ENCODE measurements at regions not wholly inside any gene's neighbourhood (a gene's known extent, or its start where the extent isn't known, plus 50 kb on each side); places are given as distances from the start of the nearest gene placed in this dataset.
A peak's percentile ranks its signal among the peaks of the same experiment; 100 is the strongest.
"Not testable (repeated sequence)": the region's sequence is repeated elsewhere in the genome, so short reads cannot be mapped to it uniquely, and the experiment has no call there.

- intact Hi-C loops (cut with DNase I): no loop called here
- DNase-seq: no peak
- ATAC-seq: no peak
Measured at GRCh38 chr4:181770971-181771370, 472.2 kb upstream of the TENM3 start.

GRCh38 chr4:181775298-181775697, 467.9 kb upstream of the TENM3 start:
- no peak for DNase-seq
- intact Hi-C loops (cut with DNase I): no loop called here
- ATAC-seq: no peak

- intact Hi-C loops (cut with DNase I): no loop called here
- DNase-seq (no peak), ATAC-seq (no peak)
Measured at GRCh38 chr4:181776264-181777054, 466.7 kb upstream of the TENM3 start.

DNA sequence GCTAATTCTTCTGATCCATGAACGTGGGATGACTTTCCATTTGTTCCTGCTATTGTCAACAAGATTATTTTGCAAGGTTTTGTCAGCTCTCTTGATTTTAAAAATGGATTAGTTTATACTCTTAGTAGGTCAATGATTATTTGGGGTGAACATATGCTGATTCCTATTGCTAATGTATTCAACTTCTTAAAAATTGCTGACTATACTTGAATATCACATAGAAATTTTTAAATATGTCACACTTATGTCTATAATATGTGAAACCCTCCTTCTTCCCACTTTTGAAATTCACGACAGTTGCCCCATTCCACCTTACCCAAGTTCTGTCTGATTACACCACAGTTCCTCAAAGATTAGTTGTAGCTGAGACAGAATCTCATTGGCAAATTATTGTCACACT, 465.7 kb upstream of the TENM3 start:
- no peak for DNase-seq
- no peak for ATAC-seq
- intact Hi-C loops (cut with DNase I): no loop called here

GRCh38 chr4:181784881-181785280, 458.3 kb upstream of the TENM3 start:
- DNase-seq (no peak), ATAC-seq (no peak)
- intact Hi-C loops (cut with DNase I): no loop called here

- DNase-seq (no peak), ATAC-seq (no peak)
- intact Hi-C loops (cut with DNase I): no loop called here
Measured at GRCh38 chr4:181792641-181793040, 450.6 kb upstream of the TENM3 start.

DNA sequence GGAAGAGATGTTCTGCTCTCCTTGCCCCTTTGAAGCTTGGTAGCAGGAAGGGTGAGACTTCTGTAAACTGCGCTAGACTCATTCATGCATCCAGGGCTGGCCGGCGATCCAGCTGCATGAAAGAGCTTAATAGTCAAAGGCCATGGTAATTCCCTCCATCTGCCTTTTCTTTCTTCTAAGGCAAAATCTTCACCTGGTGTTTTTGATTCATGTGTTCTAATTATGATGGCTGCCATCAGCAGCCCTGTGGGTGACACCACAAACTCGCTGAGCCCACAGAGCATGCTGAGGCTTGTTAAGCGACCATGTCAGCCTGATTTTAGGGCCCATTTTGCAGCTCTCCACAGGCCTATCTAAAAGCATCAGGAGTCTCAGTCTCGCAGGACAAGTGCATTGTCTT, 450.1 kb upstream of the TENM3 start:
- no peak for DNase-seq
- intact Hi-C loops (cut with DNase I): no loop called here
- ATAC-seq: no peak

DNA sequence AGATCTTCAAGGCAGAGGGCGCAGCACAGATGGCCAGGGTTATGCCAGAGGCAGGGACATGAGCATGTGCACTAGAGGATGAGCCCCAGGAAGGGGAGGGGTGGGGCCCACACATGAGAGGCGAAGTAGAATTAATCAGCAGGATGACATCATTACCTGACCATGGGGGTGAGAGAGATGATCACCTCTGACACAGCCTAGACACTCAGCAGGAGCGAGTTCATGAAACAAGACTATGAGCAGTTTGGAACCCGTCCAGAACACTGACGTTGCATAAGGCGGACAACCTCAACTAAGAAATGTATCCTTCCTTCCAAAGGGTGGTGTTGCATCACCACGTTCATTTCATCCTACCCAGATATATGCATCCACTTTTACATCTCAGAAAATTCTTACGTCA, 446.7 kb upstream of the TENM3 start:
- ATAC-seq: no peak

DNA sequence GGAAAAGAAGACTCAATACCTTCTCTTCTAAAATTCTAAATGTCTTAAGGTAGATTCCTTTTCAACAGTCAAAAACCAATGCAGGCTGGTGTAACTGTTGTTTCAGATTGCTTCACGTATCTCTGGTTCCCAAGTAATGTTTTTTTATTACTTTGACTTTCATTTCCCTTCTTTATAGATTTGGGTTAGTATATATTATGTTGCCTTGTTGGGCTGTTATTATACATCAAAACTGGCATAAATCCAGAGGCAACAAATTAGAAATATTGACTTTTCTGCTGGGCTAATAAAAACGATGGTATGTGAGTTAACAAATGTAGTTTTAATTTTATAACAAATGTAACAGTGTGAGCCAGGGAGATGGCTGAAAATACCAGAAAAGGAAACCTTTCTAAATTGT, 444.7 kb upstream of the TENM3 start:
- no peak for DNase-seq
- no peak for ATAC-seq
- intact Hi-C loops (cut with DNase I): no loop called here

More for the DNA sequence above, 446.7 kb upstream of the TENM3 start:
- intact Hi-C loops (cut with DNase I): no loop called here
- no peak for DNase-seq

GRCh38 chr4:181799561-181800069, 443.6 kb upstream of the TENM3 start:
- intact Hi-C loops (cut with DNase I): no loop called here
- ATAC-seq: no peak
- no peak for DNase-seq

DNA sequence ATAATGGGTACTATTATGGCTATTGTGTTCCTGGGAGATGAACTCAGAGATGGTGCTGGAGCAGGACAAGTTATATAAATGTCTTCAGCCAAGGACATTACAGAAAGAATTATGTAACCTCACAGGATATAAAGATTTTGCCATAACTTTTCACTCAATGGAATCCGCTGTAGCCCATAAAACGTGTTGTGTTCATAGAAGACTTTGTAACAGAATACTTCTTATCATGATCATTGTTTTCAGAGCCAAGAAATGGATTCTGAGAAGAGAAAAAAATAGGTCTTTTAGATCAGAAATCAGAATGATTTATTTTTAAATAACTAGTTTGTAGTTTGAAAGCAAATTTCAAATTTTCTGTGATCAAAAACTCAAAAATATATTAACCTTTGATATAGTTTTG, 441.0 kb upstream of the TENM3 start:
- intact Hi-C loops (cut with DNase I): no loop called here
- no peak for ATAC-seq
- DNase-seq: no peak

GRCh38 chr4:181807771-181808170, 435.4 kb upstream of the TENM3 start:
- intact Hi-C loops (cut with DNase I): no loop called here
- DNase-seq: no peak
- no peak for ATAC-seq

- DNase-seq: no peak
- intact Hi-C loops (cut with DNase I): no loop called here
- peak in 1 of 2 donors; percentile 31 for ATAC-seq
Measured at GRCh38 chr4:181810711-181811110, 432.5 kb upstream of the TENM3 start.

- intact Hi-C loops (cut with DNase I); ATAC-seq; DNase-seq: not testable (repeated sequence)
Measured at GRCh38 chr4:181811550-181811949, 431.7 kb upstream of the TENM3 start.

DNA sequence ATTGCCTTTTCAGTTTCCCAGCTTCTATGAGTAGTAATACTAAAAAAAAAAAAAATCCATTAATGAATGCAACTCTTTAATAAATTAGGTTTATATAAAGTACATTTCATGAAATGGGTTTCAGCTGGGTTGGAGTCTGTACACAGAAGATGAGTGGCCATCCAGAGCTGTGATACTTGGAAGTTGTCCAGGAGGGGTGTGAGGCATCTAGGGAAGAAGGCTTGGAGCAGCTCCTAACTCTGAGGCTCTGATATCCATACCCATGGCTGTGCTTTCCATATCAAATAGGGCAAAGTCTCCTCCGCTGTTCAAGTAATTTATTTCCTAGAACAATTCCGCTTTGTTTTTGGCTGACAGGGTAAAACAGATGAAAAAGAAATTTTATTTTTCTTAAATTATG, 423.3 kb upstream of the TENM3 start:
- intact Hi-C loops (cut with DNase I): no loop called here
- ATAC-seq: peak; percentile 68 to 90

GRCh38 chr4:181820553-181820952, 422.6 kb upstream of the TENM3 start:
- no peak for ATAC-seq
- no peak for DNase-seq
- intact Hi-C loops (cut with DNase I): no loop called here

More for the DNA sequence above, 423.3 kb upstream of the TENM3 start:
- peak; percentile 23 for DNase-seq

GRCh38 chr4:181821039-181822004, 421.9 kb upstream of the TENM3 start:
- DNase-seq (no peak), ATAC-seq (peak in 1 of 2 donors; percentile 32)
- intact Hi-C loops (cut with DNase I): no loop called here

GRCh38 chr4:181822005-181822375, 421.2 kb upstream of the TENM3 start:
- intact Hi-C loops (cut with DNase I): no loop called here
- DNase-seq (no peak), ATAC-seq (no peak)

GRCh38 chr4:181823183-181823582, 420.0 kb upstream of the TENM3 start:
- ATAC-seq: no peak
- intact Hi-C loops (cut with DNase I): no loop called here
- no peak for DNase-seq

DNA sequence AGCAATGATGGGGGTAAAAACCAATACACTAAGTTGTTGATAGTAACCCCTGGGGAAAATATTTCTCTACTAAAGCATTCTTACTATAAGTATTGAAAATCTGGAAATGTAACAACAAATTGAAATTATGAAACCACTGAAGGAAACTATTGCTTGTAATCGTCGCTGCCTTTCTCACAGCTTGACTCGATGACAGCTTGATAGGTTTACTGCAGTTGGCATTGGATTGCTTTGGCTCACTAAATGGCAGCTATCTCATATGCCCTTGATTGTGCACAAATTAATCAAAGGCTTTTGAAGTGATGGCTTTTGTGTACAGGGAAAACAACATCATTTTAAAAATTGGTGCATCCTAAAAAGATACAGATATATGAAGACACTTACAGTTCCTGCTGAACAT, 419.6 kb upstream of the TENM3 start:
- DNase-seq (no peak), ATAC-seq (no peak)
- intact Hi-C loops (cut with DNase I): no loop called here
